ENCODE measurements at regions not wholly inside any gene's neighbourhood (a gene's known extent, or its start where the extent isn't known, plus 50 kb on each side); places are given as distances from the start of the nearest gene placed in this dataset.
"Not testable (repeated sequence)": the region's sequence is repeated elsewhere in the genome, so short reads cannot be mapped to it uniquely, and the experiment has no call there.

DNA sequence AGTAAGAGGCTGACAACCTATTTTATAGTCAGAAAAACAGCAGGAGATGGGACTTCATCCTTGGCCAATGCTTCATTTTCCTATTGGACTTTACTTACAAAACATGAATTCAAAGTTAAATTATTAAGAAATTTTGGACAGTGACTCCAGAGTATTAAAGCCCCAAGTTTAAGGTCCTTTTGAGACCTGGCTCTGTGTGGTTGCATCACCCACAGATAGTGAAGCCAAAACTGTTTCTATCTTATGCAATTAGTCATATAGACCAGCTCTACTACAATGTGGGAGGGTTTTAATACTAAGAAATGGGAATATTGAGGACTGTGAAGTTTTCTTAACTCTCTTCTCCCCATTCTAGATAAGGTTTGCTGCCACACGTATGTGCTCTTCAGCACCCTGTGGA is 196.7 kb upstream of the AR start:
- Histone ChIP-seq H3K4me2 (ENCODE audit: low read length) (no peak overlapping the region), H3K4me3 (ENCODE audit: low read depth, low read length, poor library complexity, severe bottlenecking) (no peak overlapping the region), H3K9me2 (ENCODE audit: insufficient read depth, low read length) (no peaks in the 10 kb centered on the region), H4K20me1 (ENCODE audit: insufficient read depth, low read length) (no peaks in the 10 kb centered on the region), H3K4me1 (ENCODE audit: insufficient read depth, low read length, poor library complexity, severe bottlenecking) (no peaks in the 10 kb centered on the region), H2AFZ (ENCODE audit: low read length) (no peak overlapping the region), H3K36me3 (ENCODE audit: insufficient read depth, low read length) (no peaks in the 10 kb centered on the region), H3K79me2 (ENCODE audit: insufficient read depth, low read depth, low read length) (no peaks in the 10 kb centered on the region), H3K27ac (ENCODE audit: low read depth, low read length, poor library complexity, severe bottlenecking) (no peak overlapping the region), H3K9me3 (ENCODE audit: low read length) (no peaks in the 10 kb centered on the region)
- ChIA-PET POLR2A (no interaction called here), CTCF (ENCODE audit: unreplicated experiment) (no interaction called here)
- TF ChIP-seq EZH2phosphoT487 (IDR thresholded peaks at IDR 0.05; ENCODE audit: borderline replicate concordance, low read depth, low read length), result no peak
- TF ChIP-seq, protein P1, sequence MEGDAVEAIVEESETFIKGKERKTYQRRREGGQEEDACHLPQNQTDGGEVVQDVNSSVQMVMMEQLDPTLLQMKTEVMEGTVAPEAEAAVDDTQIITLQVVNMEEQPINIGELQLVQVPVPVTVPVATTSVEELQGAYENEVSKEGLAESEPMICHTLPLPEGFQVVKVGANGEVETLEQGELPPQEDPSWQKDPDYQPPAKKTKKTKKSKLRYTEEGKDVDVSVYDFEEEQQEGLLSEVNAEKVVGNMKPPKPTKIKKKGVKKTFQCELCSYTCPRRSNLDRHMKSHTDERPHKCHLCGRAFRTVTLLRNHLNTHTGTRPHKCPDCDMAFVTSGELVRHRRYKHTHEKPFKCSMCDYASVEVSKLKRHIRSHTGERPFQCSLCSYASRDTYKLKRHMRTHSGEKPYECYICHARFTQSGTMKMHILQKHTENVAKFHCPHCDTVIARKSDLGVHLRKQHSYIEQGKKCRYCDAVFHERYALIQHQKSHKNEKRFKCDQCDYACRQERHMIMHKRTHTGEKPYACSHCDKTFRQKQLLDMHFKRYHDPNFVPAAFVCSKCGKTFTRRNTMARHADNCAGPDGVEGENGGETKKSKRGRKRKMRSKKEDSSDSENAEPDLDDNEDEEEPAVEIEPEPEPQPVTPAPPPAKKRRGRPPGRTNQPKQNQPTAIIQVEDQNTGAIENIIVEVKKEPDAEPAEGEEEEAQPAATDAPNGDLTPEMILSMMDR (conservative IDR thresholded peaks at IDR 0.05; ENCODE audit: low read length), result no peak
- intact Hi-C loops (cut with micrococcal nuclease; ENCODE audit: unreplicated experiment), result no loop called here
- DNase-seq (ENCODE audit: low spot score), result no peak
- no TSS peak for BruUV-seq (replicated peaks)

DNA sequence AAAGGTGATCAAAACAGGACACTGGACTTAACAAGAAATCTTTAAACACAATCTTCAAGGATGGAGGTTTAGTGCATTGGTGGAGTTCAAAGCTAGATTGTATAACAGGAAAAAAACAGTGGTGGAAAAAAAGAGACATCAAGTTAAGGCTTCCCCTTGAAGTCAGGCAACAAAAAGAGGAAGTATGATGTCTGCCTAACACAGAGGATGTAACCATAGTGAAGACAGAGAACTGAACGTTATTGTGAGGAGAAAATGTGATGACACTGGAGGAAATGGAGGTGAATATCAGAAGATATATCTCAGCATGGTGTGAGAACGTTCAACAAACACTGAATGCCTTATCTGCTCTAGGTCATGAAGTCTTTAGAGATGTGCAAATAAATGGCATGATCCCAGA is 192.4 kb upstream of the AR start:
- TF ChIP-seq EZH2phosphoT487 (IDR thresholded peaks at IDR 0.05; ENCODE audit: borderline replicate concordance, low read depth, low read length), result no peak
- TF ChIP-seq, protein P1 (conservative IDR thresholded peaks at IDR 0.05; ENCODE audit: low read length), result no peak
- no peaks in the 10 kb centered on the region for H3K4me1 ChIP-seq (ENCODE audit: insufficient read depth, low read length, poor library complexity, severe bottlenecking)
- no peak for DNase-seq (ENCODE audit: low spot score)
- POLR2A ChIA-PET, result no interaction called here
- H3K4me2 ChIP-seq (ENCODE audit: low read length), result no peak overlapping the region
- H4K20me1 ChIP-seq (ENCODE audit: insufficient read depth, low read length), result no peaks in the 10 kb centered on the region
- no peaks in the 10 kb centered on the region for H3K9me3 ChIP-seq (ENCODE audit: low read length)
- CTCF ChIA-PET (ENCODE audit: unreplicated experiment), result no interaction called here
- intact Hi-C loops (cut with micrococcal nuclease; ENCODE audit: unreplicated experiment), result no loop called here
- H3K27ac ChIP-seq (ENCODE audit: low read depth, low read length, poor library complexity, severe bottlenecking), result no peak overlapping the region
- no TSS peak for BruUV-seq (replicated peaks)
- H3K79me2 ChIP-seq (ENCODE audit: insufficient read depth, low read depth, low read length), result no peaks in the 10 kb centered on the region
- H3K4me3 ChIP-seq (ENCODE audit: low read depth, low read length, poor library complexity, severe bottlenecking), result no peak overlapping the region
- no peaks in the 10 kb centered on the region for H3K36me3 ChIP-seq (ENCODE audit: insufficient read depth, low read length)
- H2AFZ ChIP-seq (ENCODE audit: low read length), result no peak overlapping the region
- no peaks in the 10 kb centered on the region for H3K9me2 ChIP-seq (ENCODE audit: insufficient read depth, low read length)

GRCh38 chrX:67353651-67354370 is 190.0 kb upstream of the AR start:
- no peak overlapping the region for H2AFZ ChIP-seq (ENCODE audit: low read length)
- BruUV-seq (replicated peaks), result no TSS peak
- H3K4me3 ChIP-seq (ENCODE audit: low read depth, low read length, poor library complexity, severe bottlenecking), result no peak overlapping the region
- no peaks in the 10 kb centered on the region for H3K79me2 ChIP-seq (ENCODE audit: insufficient read depth, low read depth, low read length)
- H3K4me1 ChIP-seq (ENCODE audit: insufficient read depth, low read length, poor library complexity, severe bottlenecking), result no peaks in the 10 kb centered on the region
- no peaks in the 10 kb centered on the region for H3K9me3 ChIP-seq (ENCODE audit: low read length)
- H3K9me2 ChIP-seq (ENCODE audit: insufficient read depth, low read length), result no peaks in the 10 kb centered on the region
- H3K4me2 ChIP-seq (ENCODE audit: low read length), result no peak overlapping the region
- TF ChIP-seq, protein P1 (conservative IDR thresholded peaks at IDR 0.05; ENCODE audit: low read length), result no peak
- TF ChIP-seq EZH2phosphoT487 (IDR thresholded peaks at IDR 0.05; ENCODE audit: borderline replicate concordance, low read depth, low read length), result no peak
- no peaks in the 10 kb centered on the region for H4K20me1 ChIP-seq (ENCODE audit: insufficient read depth, low read length)
- ChIA-PET CTCF (ENCODE audit: unreplicated experiment) (no interaction called here), POLR2A (no interaction called here)
- H3K36me3 ChIP-seq (ENCODE audit: insufficient read depth, low read length), result no peaks in the 10 kb centered on the region
- no peak for DNase-seq (ENCODE audit: low spot score)
- intact Hi-C loops (cut with micrococcal nuclease; ENCODE audit: unreplicated experiment), result no loop called here
- H3K27ac ChIP-seq (ENCODE audit: low read depth, low read length, poor library complexity, severe bottlenecking), result no peak overlapping the region

- H3K27ac ChIP-seq (ENCODE audit: low read depth, low read length, poor library complexity, severe bottlenecking); H2AFZ ChIP-seq (ENCODE audit: low read length); H3K9me3 ChIP-seq (ENCODE audit: low read length); CTCF ChIA-PET (ENCODE audit: unreplicated experiment); DNase-seq (ENCODE audit: low spot score); H3K36me3 ChIP-seq (ENCODE audit: insufficient read depth, low read length); H4K20me1 ChIP-seq (ENCODE audit: insufficient read depth, low read length); intact Hi-C loops (cut with micrococcal nuclease; ENCODE audit: unreplicated experiment); H3K4me1 ChIP-seq (ENCODE audit: insufficient read depth, low read length, poor library complexity, severe bottlenecking); BruUV-seq (replicated peaks); H3K9me2 ChIP-seq (ENCODE audit: insufficient read depth, low read length); H3K4me2 ChIP-seq (ENCODE audit: low read length); H3K4me3 ChIP-seq (ENCODE audit: low read depth, low read length, poor library complexity, severe bottlenecking); H3K79me2 ChIP-seq (ENCODE audit: insufficient read depth, low read depth, low read length); POLR2A ChIA-PET: not testable (repeated sequence)
These were observed 182.6 kb upstream of the AR start for GRCh38 chrX:67361267-67361666.

Data from OCI-LY7 (cell line).